ENCODE measurements at regions not wholly inside any gene's neighbourhood (a gene's known extent, or its start where the extent isn't known, plus 50 kb on each side); places are given as distances from the start of the nearest gene placed in this dataset.

- TF ChIP-seq, protein P1, sequence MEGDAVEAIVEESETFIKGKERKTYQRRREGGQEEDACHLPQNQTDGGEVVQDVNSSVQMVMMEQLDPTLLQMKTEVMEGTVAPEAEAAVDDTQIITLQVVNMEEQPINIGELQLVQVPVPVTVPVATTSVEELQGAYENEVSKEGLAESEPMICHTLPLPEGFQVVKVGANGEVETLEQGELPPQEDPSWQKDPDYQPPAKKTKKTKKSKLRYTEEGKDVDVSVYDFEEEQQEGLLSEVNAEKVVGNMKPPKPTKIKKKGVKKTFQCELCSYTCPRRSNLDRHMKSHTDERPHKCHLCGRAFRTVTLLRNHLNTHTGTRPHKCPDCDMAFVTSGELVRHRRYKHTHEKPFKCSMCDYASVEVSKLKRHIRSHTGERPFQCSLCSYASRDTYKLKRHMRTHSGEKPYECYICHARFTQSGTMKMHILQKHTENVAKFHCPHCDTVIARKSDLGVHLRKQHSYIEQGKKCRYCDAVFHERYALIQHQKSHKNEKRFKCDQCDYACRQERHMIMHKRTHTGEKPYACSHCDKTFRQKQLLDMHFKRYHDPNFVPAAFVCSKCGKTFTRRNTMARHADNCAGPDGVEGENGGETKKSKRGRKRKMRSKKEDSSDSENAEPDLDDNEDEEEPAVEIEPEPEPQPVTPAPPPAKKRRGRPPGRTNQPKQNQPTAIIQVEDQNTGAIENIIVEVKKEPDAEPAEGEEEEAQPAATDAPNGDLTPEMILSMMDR (conservative IDR thresholded peaks at IDR 0.05 in 1 of 2, IDR thresholded peaks at IDR 0.05 in 1 of 2; ENCODE audit: extremely low read depth in 1 of 2, insufficient read depth in 1 of 2, low read depth in 1 of 2, low read length in 2 of 2), result no peak
- no peak for TF ChIP-seq EZH2 (IDR thresholded peaks at IDR 0.05; ENCODE audit: borderline replicate concordance, low read length)
These were observed 248.1 kb downstream of the PIK3R1 start for GRCh38 chr5:68463606-68464005.
